Sigmoid colon (tissue), 6 donors: ENCODE measurements at regions not wholly inside any gene's neighbourhood (a gene's known extent, or its start where the extent isn't known, plus 50 kb on each side); places are given as distances from the start of the nearest gene placed in this dataset.
"Not testable (repeated sequence)": the region's sequence is repeated elsewhere in the genome, so short reads cannot be mapped to it uniquely, and the experiment has no call there.

Source experiments
- DNase-seq: peaks from one replicate; pipeline ENCODE4 v3.0.0-alpha.2; 2019
- H3K27ac ChIP-seq, 4 donors: fragments of 200-600 bp; sonication (generic); one replicate each; pipeline ENCODE4 v1.5.1; 2016 to 2019; ENCODE audit warnings: mild to moderate bottlenecking in 1 of 4
- H3K27me3 ChIP-seq, 3 donors: fragments of 200-600 bp; sonication (generic); one replicate each; pipeline ENCODE4 v1.5.1; 2019; ENCODE audit warnings: mild to moderate bottlenecking in 1 of 3
- H3K36me3 ChIP-seq, 4 donors: fragments of 200-600 bp; sonication (generic); one replicate each; pipeline ENCODE4 v1.5.1; 2016 to 2019
- H3K4me1 ChIP-seq, 4 donors: fragments of 200-600 bp; sonication (generic); one replicate each; pipeline ENCODE4 v1.5.1; 2017 to 2019
- H3K4me3 ChIP-seq, 4 donors: fragments of 200-600 bp; sonication (generic); one replicate each; pipeline ENCODE4 v1.5.1; 2017 to 2019; ENCODE audit warnings: mild to moderate bottlenecking in 2 of 4, moderate library complexity in 1 of 4
- H3K9me3 ChIP-seq, 4 donors: fragments of 200-600 bp in 3 of 4; sonication (generic) in 3 of 4; one replicate each; pipeline versions ENCODE4 v1.5.1 to v1.6.1; 2013 to 2019
- EP300 ChIP-seq, 4 donors: sonication (generic); formaldehyde crosslinking; IDR thresholded peaks; one replicate each; pipeline ENCODE4 v1.6.1; 2017; ENCODE audit warnings: antibody characterized with exemption in 4 of 4
- POLR2A ChIP-seq, 2 donors: fragments of 450-650 bp; IDR thresholded peaks; one replicate each; pipeline ENCODE4 v1.6.1; 2016; ENCODE audit warnings: antibody characterized with exemption in 2 of 2, mild to moderate bottlenecking in 2 of 2, moderate library complexity in 2 of 2
- POLR2AphosphoS5 ChIP-seq, 4 donors: sonication (generic); formaldehyde crosslinking; IDR thresholded peaks; one replicate each; pipeline ENCODE4 v1.6.1; 2017; ENCODE audit warnings: antibody characterized with exemption in 4 of 4
- WGBS, 2 donors: extraction: QIAGEN DNeasy Blood & Tissue Kit; methylation state at CpG; one replicate each; pipeline ENCODE4 v1.1.7; 2013; 5-methylcytosine and 5-hydroxymethylcytosine counted together
- intact Hi-C: fragments of 100-400 bp; cut with DNase I; formaldehyde crosslinking; loops from one replicate; pipeline ENCODE4 v1.15.1; 2023
- TF ChIP-seq, protein P1 (sequence below), 4 experiments: fragments of 450-650 bp in 3 of 4; fragments of 200-600 bp in 1 of 4; IDR thresholded peaks; one replicate each; pipeline ENCODE4 v1.5.1; 2016 to 2019; ENCODE audit warnings: antibody characterized with exemption in 4 of 4, mild to moderate bottlenecking in 3 of 4, moderate library complexity in 2 of 4
- donor health status: healthy with polysubstance abuse.
- donor health status: healthy.

GRCh38 chr5:118392491-118392890 lies 595.9 kb downstream of the DTWD2 start:
- 83 to 86% methylated on average over 6 of the region's 6 CpGs for WGBS, 2 donors
- intact Hi-C loops: no loop called here
- no peak for TF ChIP-seq EP300 (IDR thresholded peaks at IDR 0.05)
- TF ChIP-seq POLR2AphosphoS5 (IDR thresholded peaks at IDR 0.05): no peak
- TF ChIP-seq, protein P1, sequence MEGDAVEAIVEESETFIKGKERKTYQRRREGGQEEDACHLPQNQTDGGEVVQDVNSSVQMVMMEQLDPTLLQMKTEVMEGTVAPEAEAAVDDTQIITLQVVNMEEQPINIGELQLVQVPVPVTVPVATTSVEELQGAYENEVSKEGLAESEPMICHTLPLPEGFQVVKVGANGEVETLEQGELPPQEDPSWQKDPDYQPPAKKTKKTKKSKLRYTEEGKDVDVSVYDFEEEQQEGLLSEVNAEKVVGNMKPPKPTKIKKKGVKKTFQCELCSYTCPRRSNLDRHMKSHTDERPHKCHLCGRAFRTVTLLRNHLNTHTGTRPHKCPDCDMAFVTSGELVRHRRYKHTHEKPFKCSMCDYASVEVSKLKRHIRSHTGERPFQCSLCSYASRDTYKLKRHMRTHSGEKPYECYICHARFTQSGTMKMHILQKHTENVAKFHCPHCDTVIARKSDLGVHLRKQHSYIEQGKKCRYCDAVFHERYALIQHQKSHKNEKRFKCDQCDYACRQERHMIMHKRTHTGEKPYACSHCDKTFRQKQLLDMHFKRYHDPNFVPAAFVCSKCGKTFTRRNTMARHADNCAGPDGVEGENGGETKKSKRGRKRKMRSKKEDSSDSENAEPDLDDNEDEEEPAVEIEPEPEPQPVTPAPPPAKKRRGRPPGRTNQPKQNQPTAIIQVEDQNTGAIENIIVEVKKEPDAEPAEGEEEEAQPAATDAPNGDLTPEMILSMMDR (IDR thresholded peaks at IDR 0.05): no peak
- TF ChIP-seq POLR2A (IDR thresholded peaks at IDR 0.05): no peak

DNA sequence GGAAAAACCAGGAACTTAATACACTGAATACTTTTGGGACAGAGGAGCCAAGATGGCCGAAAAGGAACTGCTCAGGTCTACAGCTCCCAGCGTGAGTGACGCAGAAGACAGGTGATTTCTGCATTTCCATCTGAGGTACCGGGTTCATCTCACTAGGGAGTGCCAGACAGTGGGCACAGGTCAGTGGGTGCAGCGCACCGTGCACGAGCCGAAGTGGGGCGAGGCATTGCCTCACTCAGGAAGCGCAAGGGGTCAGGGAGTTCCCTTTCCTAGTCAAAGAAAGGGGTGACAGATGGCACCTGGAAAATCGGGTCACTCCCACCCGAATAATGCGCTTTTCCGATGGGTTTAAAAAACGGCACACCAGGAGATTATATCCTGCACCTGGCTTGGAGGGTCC lies 605.4 kb downstream of the DTWD2 start:
- DNase-seq, H3K27me3 ChIP-seq, H3K27ac ChIP-seq, H3K4me3 ChIP-seq, H3K9me3 ChIP-seq, H3K36me3 ChIP-seq, intact Hi-C loops: not testable (repeated sequence)
- 90 to 96% methylated on average over 15 of the region's 15 CpGs for WGBS, 2 donors
- peaks cover 0 to 11% (median 5%) of the 10 kb centered on the region in 4 donors for H3K4me1 ChIP-seq

More at GRCh38 chr5:118392491-118392890, 595.9 kb downstream of the DTWD2 start:
- no peak for DNase-seq
- Histone ChIP-seq H3K27me3 (no peaks in the 10 kb centered on the region), H3K4me1 (no peaks in the 10 kb centered on the region), H3K9me3 (no peaks in the 10 kb centered on the region), H3K4me3 (no peak overlapping the region), H3K27ac (no peak overlapping the region), H3K36me3 (no peaks in the 10 kb centered on the region)

DNA sequence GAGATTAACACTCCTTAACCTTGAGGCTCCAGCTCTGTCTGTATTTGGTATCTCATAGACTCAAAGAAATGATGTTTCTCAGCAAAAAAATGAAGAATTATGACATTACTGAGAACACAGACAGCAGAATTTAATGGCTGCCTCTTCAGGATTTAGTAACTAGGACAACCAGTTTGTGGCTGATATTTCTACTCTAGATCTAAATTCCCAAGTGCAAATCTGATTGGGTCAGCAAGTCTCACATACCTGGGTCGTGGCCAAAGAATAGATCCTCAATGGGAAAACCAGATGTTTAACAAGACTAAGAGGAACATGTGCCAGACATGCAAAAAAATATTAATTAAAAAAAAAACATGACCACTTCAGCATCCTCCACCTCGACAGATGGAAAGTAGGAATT lies 608.9 kb downstream of the DTWD2 start:
- Histone ChIP-seq H3K36me3 (no peaks in the 10 kb centered on the region), H3K4me1 (peaks cover 0 to 23% (median 5%) of the 10 kb centered on the region in 4 donors), H3K9me3 (no peaks in the 10 kb centered on the region), H3K4me3 (no peak overlapping the region), H3K27ac (no peak overlapping the region), H3K27me3 (no peaks in the 10 kb centered on the region)
- DNase-seq: no peak
- WGBS, 2 donors: 48 to 71% methylated on average over 2 of the region's 2 CpGs
- intact Hi-C loops: no loop called here
- TF ChIP-seq POLR2A (IDR thresholded peaks at IDR 0.05) (no peak), EP300 (IDR thresholded peaks at IDR 0.05) (no peak), POLR2AphosphoS5 (IDR thresholded peaks at IDR 0.05) (no peak)
- TF ChIP-seq, protein P1 (IDR thresholded peaks at IDR 0.05): no peak

- DNase-seq: no peak
- H3K36me3 ChIP-seq: no peaks in the 10 kb centered on the region
- H3K27ac ChIP-seq: no peak overlapping the region
- intact Hi-C loops: no loop called here
- H3K27me3 ChIP-seq: no peaks in the 10 kb centered on the region
- 42 to 60% methylated on average over 1 of the region's 1 CpG for WGBS, 2 donors
- H3K9me3 ChIP-seq: no peaks in the 10 kb centered on the region
- H3K4me3 ChIP-seq: no peak overlapping the region
- no peak for TF ChIP-seq POLR2AphosphoS5 (IDR thresholded peaks at IDR 0.05)
- TF ChIP-seq POLR2A (IDR thresholded peaks at IDR 0.05): no peak
- TF ChIP-seq, protein P1 (IDR thresholded peaks at IDR 0.05): no peak
- no peak for TF ChIP-seq EP300 (IDR thresholded peaks at IDR 0.05)
- H3K4me1 ChIP-seq: peaks cover 0 to 23% (median 5%) of the 10 kb centered on the region in 4 donors
These were observed 609.4 kb downstream of the DTWD2 start for GRCh38 chr5:118378959-118379358.

DNA sequence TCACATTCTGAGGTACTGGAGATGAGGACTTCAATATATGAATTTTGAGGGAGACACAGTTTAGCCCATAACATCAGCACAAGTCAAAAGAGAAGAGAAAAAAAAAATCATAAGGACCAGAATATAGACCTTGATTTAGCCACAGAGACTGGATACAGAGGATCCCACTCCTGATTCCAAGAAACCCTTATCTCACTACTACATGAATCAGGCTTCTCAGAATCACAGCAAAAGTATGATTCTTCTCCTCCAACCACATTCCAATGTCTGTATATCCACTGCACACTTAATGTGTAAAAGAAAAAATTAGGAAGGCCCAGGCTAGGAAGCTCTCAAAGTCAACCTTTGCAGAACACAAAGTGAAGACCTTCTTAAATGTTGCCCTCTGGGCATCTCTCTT lies 610.9 kb downstream of the DTWD2 start:
- TF ChIP-seq, protein P1 (IDR thresholded peaks at IDR 0.05): no peak
- TF ChIP-seq EP300 (IDR thresholded peaks at IDR 0.05) (no peak), POLR2AphosphoS5 (IDR thresholded peaks at IDR 0.05) (no peak), POLR2A (IDR thresholded peaks at IDR 0.05) (no peak)
- no peaks in the 10 kb centered on the region for H3K36me3 ChIP-seq
- DNase-seq: no peak
- intact Hi-C loops: no loop called here
- H3K4me3 ChIP-seq: no peak overlapping the region
- H3K4me1 ChIP-seq: peaks cover 0 to 23% (median 6%) of the 10 kb centered on the region in 4 donors
- H3K27me3 ChIP-seq: no peaks in the 10 kb centered on the region
- no peak overlapping the region for H3K27ac ChIP-seq
- H3K9me3 ChIP-seq: no peaks in the 10 kb centered on the region
